HG02973 (cell line): ENCODE measurements at regions not wholly inside any gene's neighbourhood (a gene's known extent, or its start where the extent isn't known, plus 50 kb on each side); places are given as distances from the start of the nearest gene placed in this dataset.

ENCODE experiments used
- ATAC-seq: cut with Tn5 transposase; IDR thresholded peaks from one replicate; pipeline ENCODE4 v1.9.1; 2021; ENCODE audit warnings: moderate library complexity; ENCODE audit not compliant: unreplicated experiment

- no peak for ATAC-seq
These were observed 289.4 kb upstream of the CXCR4 start for GRCh38 chr2:136407117-136407951.

DNA sequence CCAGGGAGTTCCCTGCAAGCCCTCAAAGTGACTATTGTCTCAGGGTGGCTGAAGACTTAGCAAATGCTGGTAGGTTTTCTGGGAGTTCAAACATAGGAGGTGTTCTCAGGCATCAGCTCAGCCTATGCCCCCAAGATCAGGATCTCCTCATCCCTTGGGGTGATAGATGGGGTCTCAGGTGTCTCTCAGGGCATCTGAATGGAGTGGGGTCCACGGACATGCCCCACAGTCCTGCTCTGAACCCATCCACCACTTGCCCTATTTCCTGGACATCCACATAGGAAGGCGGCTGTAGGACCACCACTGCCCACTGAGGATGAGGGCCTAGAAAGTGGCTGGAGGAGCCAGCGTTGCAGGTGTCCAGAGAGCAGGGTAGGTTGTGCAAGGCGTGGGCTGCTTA lies 287.0 kb upstream of the CXCR4 start:
- ATAC-seq, result no peak

DNA sequence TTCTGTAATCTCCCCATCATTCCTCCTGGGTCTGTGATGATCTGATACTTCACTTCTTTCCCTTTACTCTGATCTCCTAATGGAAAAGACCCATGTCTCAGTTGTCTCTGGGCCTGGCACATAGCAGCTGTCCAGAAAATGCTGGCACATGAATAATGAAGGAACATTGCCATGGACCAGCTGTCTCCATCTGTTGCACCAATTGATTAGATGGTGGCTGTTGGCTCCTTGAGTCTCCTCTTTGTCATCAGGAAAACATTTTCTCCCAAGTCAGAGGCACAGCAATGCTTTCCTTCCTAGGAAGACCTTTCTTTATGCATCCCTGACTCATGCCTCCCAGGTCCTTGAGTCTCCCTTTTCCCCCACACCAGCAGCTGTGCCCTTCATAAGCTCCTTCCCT lies 286.2 kb upstream of the CXCR4 start:
- ATAC-seq, result no peak

DNA sequence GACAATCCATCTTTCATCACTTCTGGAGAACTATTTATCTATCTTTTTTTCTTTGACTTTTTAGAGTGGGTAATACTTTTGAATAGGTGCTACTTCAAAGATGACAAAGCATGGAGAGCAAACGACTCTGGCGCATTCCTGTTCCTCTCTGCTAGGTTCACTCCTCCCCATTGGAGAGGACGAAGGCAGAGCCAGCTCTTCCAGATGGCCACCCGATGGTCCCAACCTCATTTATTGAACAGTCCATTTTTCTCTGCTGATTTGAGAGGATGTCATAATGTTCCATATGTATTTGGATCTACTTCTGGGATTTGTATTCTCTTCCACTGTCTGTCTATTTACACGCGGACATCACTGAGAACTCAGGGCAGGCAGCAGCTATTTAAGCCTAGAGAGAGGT lies 284.3 kb upstream of the CXCR4 start:
- no peak for ATAC-seq

- no peak for ATAC-seq
These were observed 281.8 kb upstream of the CXCR4 start for GRCh38 chr2:136399667-136400289.

- no peak for ATAC-seq
These were observed 277.6 kb upstream of the CXCR4 start for GRCh38 chr2:136395582-136395981.

DNA sequence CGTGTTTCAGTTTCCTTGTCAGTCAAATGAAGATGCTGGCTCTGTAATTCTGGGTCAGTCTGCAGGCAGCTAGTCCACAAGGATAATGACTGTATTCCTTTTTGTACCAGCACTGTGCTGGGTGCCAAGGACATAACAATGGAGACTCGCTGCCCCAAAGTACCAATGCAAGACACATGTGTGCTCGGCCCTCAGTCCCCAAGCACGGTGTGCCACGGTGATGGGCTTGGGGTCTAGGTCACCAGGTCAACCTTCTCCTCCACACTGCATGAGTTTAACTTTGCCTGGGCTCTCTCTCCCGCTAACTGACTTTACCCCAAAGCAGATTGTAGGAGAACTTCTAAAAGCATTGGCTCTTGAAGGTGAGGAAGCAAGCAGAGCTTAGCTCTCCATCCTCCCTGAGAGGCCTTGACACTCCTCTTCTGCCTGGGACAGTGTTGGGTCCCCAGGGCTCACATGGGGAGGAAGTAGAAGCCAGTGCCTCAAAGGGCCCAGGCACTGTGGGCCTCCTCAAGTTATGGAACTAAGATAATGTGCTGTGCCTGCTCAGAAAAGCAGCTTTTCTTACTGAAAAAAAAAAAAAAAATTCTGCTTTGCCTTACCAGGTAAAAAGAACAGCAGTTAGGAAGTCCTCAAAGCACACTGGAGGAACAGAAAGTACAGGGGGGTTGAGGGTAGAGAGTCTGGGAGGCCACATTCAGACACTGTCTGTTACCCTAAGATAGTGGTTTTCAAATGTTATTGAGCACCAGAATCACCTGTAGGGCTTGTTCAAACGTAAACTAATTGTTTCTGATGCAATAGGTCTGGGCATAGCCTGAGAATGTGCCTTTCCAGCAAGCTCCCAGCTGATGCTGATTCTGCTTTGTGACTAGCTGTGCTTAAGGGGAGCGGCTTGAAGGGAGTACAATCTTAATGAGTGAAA lies 276.4 kb upstream of the CXCR4 start:
- peak; percentile 59 for ATAC-seq

DNA sequence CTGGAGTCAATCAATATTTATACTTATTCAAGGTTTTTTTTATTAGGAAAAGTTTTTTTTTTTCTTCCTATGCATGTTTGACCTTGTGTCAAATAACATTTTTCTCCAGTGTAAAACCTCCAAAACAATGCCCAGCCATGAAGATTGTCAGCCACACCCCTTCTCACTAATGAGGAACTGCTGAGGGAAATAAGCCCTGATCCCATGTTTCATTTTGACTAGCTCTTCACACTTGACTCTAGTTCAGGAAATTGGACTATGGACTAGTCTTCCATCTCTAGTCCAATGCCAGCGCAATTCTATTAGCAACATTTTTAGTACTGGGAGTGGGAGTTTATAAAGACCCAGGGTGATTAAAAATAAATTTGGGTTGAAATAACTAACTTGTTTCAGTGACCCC lies 275.6 kb upstream of the CXCR4 start:
- ATAC-seq, result no peak

GRCh38 chr2:136392897-136393505 lies 275.1 kb upstream of the CXCR4 start:
- ATAC-seq, result no peak

GRCh38 chr2:136389809-136390208 lies 271.9 kb upstream of the CXCR4 start:
- peak; percentile 66 for ATAC-seq

GRCh38 chr2:136386046-136386445 lies 268.1 kb upstream of the CXCR4 start:
- ATAC-seq, result no peak

DNA sequence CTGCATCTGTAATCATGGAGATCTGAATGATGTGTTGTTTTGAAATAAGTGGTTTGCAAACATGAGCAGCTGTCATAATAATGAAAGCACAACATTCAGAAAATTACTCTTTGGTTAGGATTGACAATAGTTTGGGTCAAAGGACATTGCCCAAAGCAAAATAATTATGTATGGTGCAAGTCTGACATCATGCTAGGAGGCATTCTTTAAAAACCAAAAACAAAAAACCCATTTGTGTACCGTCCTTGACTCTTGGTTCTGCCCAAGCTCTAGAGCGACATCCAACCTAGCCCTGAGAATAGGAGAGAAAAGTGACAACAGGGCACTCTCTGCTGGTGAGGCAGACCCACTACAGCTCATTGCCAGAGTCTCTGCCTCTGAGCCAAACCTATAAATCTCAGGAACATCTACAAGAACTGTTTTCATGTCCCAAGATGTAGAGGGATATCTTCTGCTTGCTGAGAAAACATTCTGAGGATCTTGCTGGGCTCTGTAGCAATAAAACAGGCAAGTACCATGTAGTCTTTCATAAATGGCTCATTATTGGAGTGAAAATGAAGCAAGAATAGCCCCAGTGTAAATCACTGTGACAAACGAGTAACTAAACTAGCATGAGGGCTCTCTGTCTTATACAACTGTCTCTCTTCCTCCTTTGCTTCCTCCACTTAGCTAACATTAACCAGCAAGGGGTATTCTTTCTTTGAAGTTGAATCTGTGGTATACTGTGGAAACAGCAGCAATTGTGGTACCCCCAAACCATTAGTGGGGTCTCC lies 266.8 kb upstream of the CXCR4 start:
- ATAC-seq, result peak; percentile 41

DNA sequence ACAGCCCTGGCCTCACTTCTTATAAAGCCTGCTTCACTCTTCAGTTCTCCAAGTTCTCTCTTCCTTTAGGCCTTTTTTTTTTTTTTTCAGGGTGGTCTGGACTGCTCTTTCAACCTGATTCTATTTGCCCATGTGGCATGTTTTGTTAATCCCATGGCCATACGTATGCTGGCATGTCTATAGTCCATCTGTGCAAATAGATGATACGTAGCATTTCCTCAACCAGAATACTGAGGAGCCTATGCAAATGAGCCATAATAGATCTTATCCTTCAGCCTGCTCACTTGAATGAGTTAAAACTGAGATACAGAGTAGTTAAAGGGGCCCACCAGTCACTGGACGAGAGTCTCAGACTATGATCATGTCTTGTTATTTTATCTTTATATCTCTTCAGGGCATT lies 265.2 kb upstream of the CXCR4 start:
- ATAC-seq, result no peak

- peak; percentile 86 for ATAC-seq
These were observed 264.0 kb upstream of the CXCR4 start for GRCh38 chr2:136381722-136382633.

GRCh38 chr2:136381245-136381644 lies 263.3 kb upstream of the CXCR4 start:
- no peak for ATAC-seq

GRCh38 chr2:136378712-136379595 lies 261.0 kb upstream of the CXCR4 start:
- no peak for ATAC-seq

- no peak for ATAC-seq
These were observed 259.8 kb upstream of the CXCR4 start for GRCh38 chr2:136377423-136378382.
